Breast epithelium (tissue), 4 donors: ENCODE measurements at regions not wholly inside any gene's neighbourhood (a gene's known extent, or its start where the extent isn't known, plus 50 kb on each side); places are given as distances from the start of the nearest gene placed in this dataset.

Experiments used
- DNase-seq, 2 donors: peaks; one replicate each; pipeline ENCODE4 v3.0.0-alpha.2; 2019; ENCODE audit warnings: low spot score in 2 of 2
- H3K27ac ChIP-seq, 2 donors: fragments of 200-600 bp; sonication (generic) in 1 of 2; one replicate each; pipeline ENCODE4 v1.5.1; 2016 to 2019; ENCODE audit warnings: mild to moderate bottlenecking in 1 of 2
- H3K27me3 ChIP-seq, 2 donors: fragments of 200-600 bp; sonication (generic) in 1 of 2; one replicate each; pipeline versions ENCODE4 v1.5.1 to v1.6.0; 2017 to 2019; ENCODE audit warnings: control low read depth in 1 of 2, mild to moderate bottlenecking in 1 of 2
- H3K36me3 ChIP-seq: fragments of 200-600 bp; one replicate; pipeline ENCODE4 v1.5.1; 2019
- H3K4me1 ChIP-seq, 2 donors: fragments of 200-600 bp; sonication (generic); one replicate each; pipeline ENCODE4 v1.5.1; 2016 to 2019; ENCODE audit warnings: control low read depth in 1 of 2
- H3K4me3 ChIP-seq, 3 donors: fragments of 200-600 bp; sonication (generic); 1 replicate in 2 of 3; 2 replicates in 1 of 3; pipeline ENCODE4 v1.5.1; 2016 to 2019; ENCODE audit warnings: mild to moderate bottlenecking in 3 of 3, moderate library complexity in 2 of 3
- H3K9me3 ChIP-seq, 2 donors: fragments of 200-600 bp; sonication (generic) in 1 of 2; one replicate each; pipeline ENCODE4 v1.5.1; 2016 to 2019; ENCODE audit warnings: control low read depth in 1 of 2
- CTCF ChIP-seq, 3 donors: fragments of 450-650 bp; IDR thresholded peaks; one replicate each; pipeline ENCODE4 v1.5.1; 2016 to 2017; ENCODE audit warnings: antibody characterized with exemption in 3 of 3, mild to moderate bottlenecking in 3 of 3, moderate library complexity in 3 of 3
- POLR2A ChIP-seq: fragments of 450-650 bp; IDR thresholded peaks from one replicate; pipeline ENCODE4 v1.6.1; 2016; ENCODE audit warnings: antibody characterized with exemption, mild to moderate bottlenecking, moderate library complexity
- POLR2AphosphoS5 ChIP-seq, 3 donors: sonication (generic); formaldehyde crosslinking; IDR thresholded peaks; one replicate each; pipeline ENCODE4 v1.6.1; 2017; ENCODE audit warnings: antibody characterized with exemption in 3 of 3
- intact Hi-C: fragments of 100-400 bp; cut with DNase I; formaldehyde crosslinking; loops from one replicate; pipeline ENCODE4 v1.15.1; 2023; ENCODE audit warnings: low total_unique reads

DNA sequence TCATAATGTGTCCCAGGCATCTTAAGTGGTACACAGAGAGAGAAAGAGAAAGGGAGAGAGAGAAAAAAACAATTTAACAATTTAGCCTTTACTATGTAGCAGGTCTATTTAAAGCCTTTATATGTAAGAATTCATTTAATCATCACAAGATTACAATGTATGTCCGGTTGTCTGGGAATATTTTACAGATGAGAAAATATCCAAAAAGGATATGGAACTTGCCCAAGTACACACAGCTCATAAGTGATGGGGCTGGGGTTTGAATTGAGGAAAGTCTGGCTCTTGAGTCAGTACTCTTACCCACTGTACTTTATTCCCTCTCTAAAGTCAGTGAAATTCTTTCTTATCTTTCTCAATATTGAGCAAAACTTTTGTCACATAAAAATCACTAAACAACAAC is 104.6 kb downstream of the LYPLAL1 start:
- intact Hi-C loops = no loop called here
- no peak for DNase-seq

GRCh38 chr1:219277304-219278105 is 103.8 kb downstream of the LYPLAL1 start:
- Histone ChIP-seq H3K4me3 (no peak overlapping the region), H3K36me3 (no peaks in the 10 kb centered on the region), H3K4me1 (no peaks in the 10 kb centered on the region), H3K27ac (no peak overlapping the region), H3K27me3 (no peaks in the 10 kb centered on the region), H3K9me3 (no peaks in the 10 kb centered on the region)
- TF ChIP-seq CTCF (IDR thresholded peaks at IDR 0.05) = no peak
- TF ChIP-seq POLR2A = no peak
- no peak for TF ChIP-seq POLR2AphosphoS5 (IDR thresholded peaks at IDR 0.05)
- intact Hi-C loops = no loop called here
- DNase-seq = no peak

More for the DNA sequence above, 104.6 kb downstream of the LYPLAL1 start:
- Histone ChIP-seq H3K4me3 (no peak overlapping the region), H3K36me3 (no peaks in the 10 kb centered on the region), H3K9me3 (no peaks in the 10 kb centered on the region), H3K4me1 (no peaks in the 10 kb centered on the region), H3K27me3 (no peaks in the 10 kb centered on the region), H3K27ac (no peak overlapping the region)
- TF ChIP-seq POLR2AphosphoS5 (IDR thresholded peaks at IDR 0.05) = no peak
- TF ChIP-seq POLR2A = no peak
- no peak for TF ChIP-seq CTCF (IDR thresholded peaks at IDR 0.05)

GRCh38 chr1:219276049-219276738 is 102.5 kb downstream of the LYPLAL1 start:
- intact Hi-C loops = no loop called here
- no peak for TF ChIP-seq CTCF (IDR thresholded peaks at IDR 0.05)
- TF ChIP-seq POLR2A = no peak
- TF ChIP-seq POLR2AphosphoS5 (IDR thresholded peaks at IDR 0.05) = no peak

DNA sequence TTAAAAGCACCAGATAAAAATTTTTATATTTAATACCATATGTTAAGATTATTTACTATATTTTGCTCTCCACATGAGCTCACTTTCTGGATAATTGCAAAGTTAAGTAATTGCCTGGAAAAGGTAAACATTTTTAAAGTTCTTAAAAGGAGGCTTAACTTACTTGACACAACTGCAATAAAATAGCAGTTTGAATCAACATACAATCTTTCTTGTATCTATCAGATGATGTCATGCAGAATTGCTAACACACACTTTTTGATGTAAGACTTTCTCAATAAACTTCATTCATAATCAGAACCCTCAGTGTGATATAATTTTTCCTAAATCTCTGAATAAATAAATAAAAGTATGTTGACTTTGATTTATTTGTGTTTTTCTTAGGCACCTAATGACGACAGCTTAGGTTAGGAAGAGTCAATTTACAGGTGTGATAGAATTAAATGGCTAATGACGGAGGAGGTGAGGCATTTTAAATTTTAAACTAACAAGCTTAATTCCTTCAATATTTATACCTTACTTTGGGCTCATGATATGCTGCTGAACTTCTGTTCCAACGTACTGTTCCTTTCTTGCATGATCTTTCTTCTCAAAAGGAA is 99.5 kb downstream of the LYPLAL1 start:
- H3K9me3 ChIP-seq = no peaks in the 10 kb centered on the region
- DNase-seq = no peak
- intact Hi-C loops = no loop called here

More at GRCh38 chr1:219276049-219276738, 102.5 kb downstream of the LYPLAL1 start:
- H3K4me3 ChIP-seq = no peak overlapping the region
- DNase-seq = no peak
- H3K36me3 ChIP-seq = no peaks in the 10 kb centered on the region
- H3K27ac ChIP-seq = no peak overlapping the region
- H3K4me1 ChIP-seq = no peaks in the 10 kb centered on the region
- H3K9me3 ChIP-seq = no peaks in the 10 kb centered on the region
- H3K27me3 ChIP-seq = no peaks in the 10 kb centered on the region

More for the DNA sequence above, 99.5 kb downstream of the LYPLAL1 start:
- Histone ChIP-seq H3K27me3 (no peaks in the 10 kb centered on the region), H3K4me1 (no peaks in the 10 kb centered on the region), H3K36me3 (no peaks in the 10 kb centered on the region), H3K27ac (no peak overlapping the region), H3K4me3 (no peak overlapping the region)
- TF ChIP-seq POLR2AphosphoS5 (IDR thresholded peaks at IDR 0.05) (no peak), CTCF (IDR thresholded peaks at IDR 0.05) (no peak), POLR2A (no peak)
